Vagina (tissue), 2 donors: ENCODE measurements at regions not wholly inside any gene's neighbourhood (a gene's known extent, or its start where the extent isn't known, plus 50 kb on each side); places are given as distances from the start of the nearest gene placed in this dataset.

Experiments used
- CTCF ChIP-seq, 3 experiments: fragments of 450-650 bp in 2 of 3; fragments of 200-600 bp in 1 of 3; sonication (generic) in 1 of 3; IDR thresholded peaks; one replicate each; pipeline ENCODE4 v1.5.1; 2017 to 2019; ENCODE audit warnings: antibody characterized with exemption in 3 of 3, mild to moderate bottlenecking in 2 of 3, moderate library complexity in 2 of 3
- POLR2A ChIP-seq, 2 donors: fragments of 450-650 bp; IDR thresholded peaks; one replicate each; pipeline ENCODE4 v1.6.1; 2017; ENCODE audit warnings: antibody characterized with exemption in 2 of 2, mild to moderate bottlenecking in 2 of 2, moderate library complexity in 2 of 2

- TF ChIP-seq POLR2A (IDR thresholded peaks at IDR 0.05), result no peak
- no peak for TF ChIP-seq CTCF (IDR thresholded peaks at IDR 0.05)
These were observed 251.9 kb downstream of the EIPR1 start for GRCh38 chr2:3125761-3126130.
